HepG2 (cell line): ENCODE measurements at regions not wholly inside any gene's neighbourhood (a gene's known extent, or its start where the extent isn't known, plus 50 kb on each side); places are given as distances from the start of the nearest gene placed in this dataset.

Source experiments
- ATAC-seq: fragments of 200-7000 bp; cut with Tn5 transposase; 3 replicates; pipeline ENCODE4 v1.9.1; 2020; ENCODE audit warnings: mild to moderate bottlenecking, moderate library complexity
- BruUV-seq: library from RNA; stranded (reverse); fragments of 400-500 nt; replicated peaks from 2 replicates; lab custom pipeline; 2021; lab: Mats Ljungman, UMichigan
- CTCF ChIA-PET: fragments of 300-600 bp; formaldehyde crosslinking; extraction: SDS; loops from one replicate; lab custom pipeline; 2021; ENCODE audit warnings: low total read pairs, inconsistent platforms, low intra/inter-chr PET ratio; lab: Yijun Ruan, JAX
- POLR2A ChIA-PET: fragments of 350-600 bp; sonication (Branson Sonifier 250); formaldehyde crosslinking; loops from one replicate; lab custom pipeline; 2020; ENCODE audit warnings: antibody characterized with exemption, inconsistent platforms; lab: Yijun Ruan, JAX
- DNase-seq: peaks from one replicate; pipeline ENCODE4 v3.0.0-alpha.2; 2015; ENCODE audit warnings: low spot score
- FAIRE-seq: peaks from 3 replicates; lab custom pipeline; 2011; peaks lifted over from hg19 to GRCh38; lab: Jason Lieb, UNC
- H2AFZ ChIP-seq: one replicate; pipeline ENCODE4 v1.6.1; 2011; ENCODE audit warnings: low read length, inconsistent platforms
- H3K27ac ChIP-seq: fragments of 300-600 bp; 3 replicates; pipeline ENCODE4 v1.8.0; 2011; ENCODE audit warnings: mixed run types, mild to moderate bottlenecking, mixed read lengths, low read length, inconsistent platforms; ENCODE audit not compliant: insufficient read depth; ENCODE audit errors: extremely low read length
- H3K27me3 ChIP-seq, 2 experiments: fragments of 200-600 bp in 1 of 2; 2 replicates in 1 of 2; 3 replicates in 1 of 2; pipeline versions ENCODE4 v1.6.0 to v1.8.0; 2011; ENCODE audit warnings: low read length in 2 of 2, mild to moderate bottlenecking in 2 of 2, moderate library complexity in 2 of 2, inconsistent platforms in 1 of 2; ENCODE audit not compliant: insufficient read depth in 2 of 2, control insufficient read depth in 1 of 2
- H3K36me3 ChIP-seq, 2 experiments: fragments of 200-600 bp in 1 of 2; replicated peaks in 1 of 2; 2 replicates in 1 of 2; 3 replicates in 1 of 2; pipeline versions ENCODE4 v1.5.1 to v1.8.0; 2011; ENCODE audit warnings: low read length in 2 of 2, inconsistent platforms in 1 of 2; ENCODE audit not compliant: insufficient read depth in 2 of 2, control insufficient read depth in 1 of 2
- H3K4me1 ChIP-seq: 2 replicates; pipeline ENCODE4 v1.5.1; 2012; ENCODE audit warnings: low read length, inconsistent platforms; ENCODE audit not compliant: insufficient read depth
- H3K4me2 ChIP-seq: 2 replicates; pipeline ENCODE4 v1.6.0; 2011; ENCODE audit warnings: low read depth, low read length, inconsistent platforms
- H3K4me3 ChIP-seq, 3 experiments: fragments of 200-600 bp in 1 of 3; sonication (generic), shearing (Covaris generic) in 1 of 3; replicated peaks in 1 of 3; 2 replicates each; pipeline ENCODE4 v1.5.1; 2011 to 2016; ENCODE audit warnings: low read length in 3 of 3, inconsistent platforms in 2 of 3, low read depth in 2 of 3, mild to moderate bottlenecking in 2 of 3, control low read depth in 1 of 3, mixed read lengths in 1 of 3; ENCODE audit not compliant: insufficient read depth in 1 of 3
- H3K79me2 ChIP-seq: one replicate; pipeline ENCODE4 v1.6.1; 2011; ENCODE audit warnings: low read length, inconsistent platforms; ENCODE audit not compliant: insufficient read depth
- H3K9ac ChIP-seq: 2 replicates; pipeline ENCODE4 v1.6.0; 2011; ENCODE audit warnings: mild to moderate bottlenecking, low read depth, low read length, inconsistent platforms; ENCODE audit not compliant: insufficient read depth
- H3K9me3 ChIP-seq: 2 replicates; pipeline ENCODE4 v1.5.1; 2012; ENCODE audit warnings: mild to moderate bottlenecking, low read length
- H4K20me1 ChIP-seq: 2 replicates; pipeline ENCODE4 v1.6.0; 2011; ENCODE audit warnings: inconsistent platforms, mild to moderate bottlenecking, low read length, moderate library complexity; ENCODE audit not compliant: insufficient read depth
- BCL3 ChIP-seq: sonication (generic); formaldehyde crosslinking; IDR thresholded peaks from 2 replicates; pipeline ENCODE4 v1.5.1; 2020; ENCODE audit warnings: mild to moderate bottlenecking, missing genetic modification reagents, moderate library complexity
- CREB1 ChIP-seq, 2 experiments: fragments of 450-650 bp in 1 of 2; IDR thresholded peaks; 2 replicates each; pipeline ENCODE4 v1.6.1; 2016 to 2017; ENCODE audit warnings: control low read depth in 1 of 2, mild to moderate bottlenecking in 1 of 2, missing compliant biosample characterization in 1 of 2, missing genetic modification characterization in 1 of 2
- MTA3 ChIP-seq: sonication (generic); formaldehyde crosslinking; IDR thresholded peaks from 2 replicates; pipeline ENCODE4 v1.4.0; 2020; ENCODE audit warnings: missing genetic modification reagents
- MXD1 ChIP-seq: sonication (generic); formaldehyde crosslinking; IDR thresholded peaks from 2 replicates; pipeline ENCODE4 v1.4.0; 2020; ENCODE audit warnings: mild to moderate bottlenecking, missing genetic modification reagents
- POLR2AphosphoS5 ChIP-seq: IDR thresholded peaks from 2 replicates; pipeline ENCODE4 v1.6.1; 2012; ENCODE audit warnings: low read depth, low read length
- RFXAP ChIP-seq: sonication (generic); formaldehyde crosslinking; IDR thresholded peaks from 2 replicates; pipeline ENCODE4 v1.4.0; 2020; ENCODE audit warnings: missing genetic modification reagents, borderline replicate concordance
- TCF7L2 ChIP-seq: IDR thresholded peaks from 2 replicates; pipeline ENCODE4 v1.6.1; 2011; ENCODE audit warnings: mild to moderate bottlenecking, low read depth, low read length, moderate library complexity
- XBP1 ChIP-seq: sonication (generic); formaldehyde crosslinking; IDR thresholded peaks from 2 replicates; pipeline ENCODE4 v1.5.0; 2020; ENCODE audit warnings: missing genetic modification reagents
- ZKSCAN1 ChIP-seq: fragments of 150-350 bp; IDR thresholded peaks from 2 replicates; pipeline ENCODE4 v1.6.1; 2014; ENCODE audit warnings: low read length
- ZNF260 ChIP-seq: sonication (generic); formaldehyde crosslinking; IDR thresholded peaks from 2 replicates; pipeline ENCODE4 v1.4.0; 2020; ENCODE audit warnings: missing genetic modification reagents, low read depth, mild to moderate bottlenecking, borderline replicate concordance
- ZNF367 ChIP-seq: sonication (generic); formaldehyde crosslinking; IDR thresholded peaks from 2 replicates; pipeline ENCODE4 v1.4.0; 2020; ENCODE audit warnings: missing genetic modification reagents, borderline replicate concordance
- ZNF414 ChIP-seq: sonication (generic); formaldehyde crosslinking; IDR thresholded peaks from 2 replicates; pipeline ENCODE4 v1.5.0; 2020; ENCODE audit warnings: missing genetic modification reagents
- ZNF547 ChIP-seq: sonication (generic); formaldehyde crosslinking; IDR thresholded peaks from 2 replicates; pipeline ENCODE4 v1.5.1; 2020; ENCODE audit warnings: mild to moderate bottlenecking, missing genetic modification reagents
- ZNF569 ChIP-seq: sonication (generic); formaldehyde crosslinking; IDR thresholded peaks from 2 replicates; pipeline ENCODE4 v1.5.0; 2020; ENCODE audit warnings: mild to moderate bottlenecking, missing genetic modification reagents, moderate library complexity, borderline replicate concordance
- ZNF670 ChIP-seq: sonication (generic); formaldehyde crosslinking; IDR thresholded peaks from 2 replicates; pipeline ENCODE4 v1.8.0; 2022; ENCODE audit warnings: mild to moderate bottlenecking, missing genetic modification reagents, borderline replicate concordance
- WGBS: methylation state at CpG from one replicate; pipeline ENCODE4 v1.1.6; 2017; ENCODE audit warnings: low lambda C conversion rate; 5-methylcytosine and 5-hydroxymethylcytosine counted together
- in situ Hi-C: cut with HindIII; loops from 2 replicates; pipeline ENCODE4 v1.10.0; 2017; ENCODE audit warnings: low pct_unique_long_range_greater_than_20kb; ENCODE audit not compliant: extremely low pct_ligation_motif_present
- intact Hi-C: fragments of 100-400 bp; cut with micrococcal nuclease; formaldehyde crosslinking; loops from one replicate; pipeline ENCODE4 v1.10.0; 2022; ENCODE audit not compliant: unreplicated experiment
- TF ChIP-seq, protein P1 (sequence below): IDR thresholded peaks from 2 replicates; pipeline ENCODE4 v1.6.1; 2012; ENCODE audit warnings: low read depth, low read length, improper control_type of control experiment

GRCh38 chr20:57023997-57024396 is 242.4 kb downstream of the BMP7 start:
- TF ChIP-seq MTA3 (CRISPR knock-in tag) (no peak), MXD1 (CRISPR knock-in tag) (no peak), BCL3 (CRISPR knock-in tag) (no peak), CREB1 (IDR thresholded peaks at IDR 0.05) (peak; percentile 98), CREB1 (CRISPR knock-in tag; IDR thresholded peaks at IDR 0.05) (no peak), RFXAP (CRISPR knock-in tag) (no peak)
- CTCF ChIA-PET, result no interaction called here
- Histone ChIP-seq H2AFZ (no peak overlapping the region), H3K36me3 (no peaks in the 10 kb centered on the region), H3K4me3 (no peak overlapping the region), H4K20me1 (no peaks in the 10 kb centered on the region), H3K27me3 (peaks cover 3 to 26% of the 10 kb centered on the region in 2 experiments; a peak in 3 of 5 replicates), H3K79me2 (no peaks in the 10 kb centered on the region), H3K9me3 (no peaks in the 10 kb centered on the region), H3K4me1 (no peaks in the 10 kb centered on the region), H3K9ac (no peak overlapping the region), H3K27ac (no peak overlapping the region), H3K4me2 (no peak overlapping the region)
- DNase-seq (no peak), FAIRE-seq (no peak), ATAC-seq (no peak)
- POLR2A ChIA-PET, result no interaction called here
- BruUV-seq, result no TSS peak
- in situ Hi-C loops, result no loop called here
- WGBS, result 60% methylated on average over 8 of the region's 9 CpGs
- intact Hi-C loops, result no loop called here

GRCh38 chr20:57024849-57025248 is 241.6 kb downstream of the BMP7 start:
- Histone ChIP-seq H3K9me3 (no peaks in the 10 kb centered on the region), H3K36me3 (no peaks in the 10 kb centered on the region), H3K27me3 (peaks cover 3 to 23% of the 10 kb centered on the region in 2 experiments; a peak in 3 of 5 replicates), H3K4me3 (no peak overlapping the region)
- DNase-seq, result no peak
- TF ChIP-seq ZNF569 (no peak), XBP1 (CRISPR knock-in tag) (no peak), ZKSCAN1 (no peak), TCF7L2 (no peak), ZNF547 (CRISPR knock-in tag) (no peak), ZNF367 (CRISPR knock-in tag) (no peak), ZNF670 (CRISPR knock-in tag) (no peak), ZNF260 (CRISPR knock-in tag) (no peak), POLR2AphosphoS5 (no peak), ZNF414 (no peak)
- TF ChIP-seq, protein P1, sequence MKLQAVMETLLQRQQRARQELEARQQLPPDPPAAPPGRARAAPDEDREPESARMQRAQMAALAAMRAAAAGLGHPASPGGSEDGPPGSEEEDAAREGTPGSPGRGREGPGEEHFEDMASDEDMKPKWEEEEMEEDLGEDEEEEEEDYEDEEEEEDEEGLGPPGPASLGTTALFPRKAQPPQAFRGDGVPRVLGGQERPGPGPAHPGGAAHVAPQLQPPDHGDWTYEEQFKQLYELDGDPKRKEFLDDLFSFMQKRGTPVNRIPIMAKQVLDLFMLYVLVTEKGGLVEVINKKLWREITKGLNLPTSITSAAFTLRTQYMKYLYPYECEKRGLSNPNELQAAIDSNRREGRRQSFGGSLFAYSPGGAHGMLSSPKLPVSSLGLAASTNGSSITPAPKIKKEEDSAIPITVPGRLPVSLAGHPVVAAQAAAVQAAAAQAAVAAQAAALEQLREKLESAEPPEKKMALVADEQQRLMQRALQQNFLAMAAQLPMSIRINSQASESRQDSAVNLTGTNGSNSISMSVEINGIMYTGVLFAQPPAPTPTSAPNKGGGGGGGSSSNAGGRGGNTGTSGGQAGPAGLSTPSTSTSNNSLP, result no peak
- TF ChIP-seq, all 625 proteins: peak for 0
- Histone ChIP-seq H3K27ac (no peak overlapping the region), H3K4me2 (no peak overlapping the region), H4K20me1 (no peaks in the 10 kb centered on the region), H3K79me2 (no peaks in the 10 kb centered on the region), H2AFZ (no peak overlapping the region), H3K9ac (no peak overlapping the region), H3K4me1 (no peaks in the 10 kb centered on the region)
- CTCF ChIA-PET, result no interaction called here
- no TSS peak for BruUV-seq
- WGBS, result 47% methylated on average over 4 of the region's 4 CpGs
- POLR2A ChIA-PET, result no interaction called here
- ATAC-seq, result no peak
- intact Hi-C loops, result no loop called here
- in situ Hi-C loops, result no loop called here
- no peak for FAIRE-seq
